ENCODE measurements at regions not wholly inside any gene's neighbourhood (a gene's known extent, or its start where the extent isn't known, plus 50 kb on each side); places are given as distances from the start of the nearest gene placed in this dataset.

GRCh38 chr2:144774809-144775208 lies 254.9 kb upstream of the ZEB2 start:
- H3K4me1 Mint-ChIP-seq = peaks cover 3% of the 10 kb centered on the region
- H3K27ac ChIP-seq (ENCODE audit: low read depth) = no peak overlapping the region
- no peak overlapping the region for H3K4me3 ChIP-seq
- H3K9me2 ChIP-seq (ENCODE audit: insufficient read depth) = no peaks in the 10 kb centered on the region
- no peaks in the 10 kb centered on the region for H3K9me3 Mint-ChIP-seq
- no peak overlapping the region for H3K27ac Mint-ChIP-seq
- no peaks in the 10 kb centered on the region for H3K79me2 ChIP-seq (replicated peaks; ENCODE audit: insufficient read depth)
- TF ChIP-seq REST (IDR thresholded peaks at IDR 0.05; ENCODE audit: unreplicated experiment) = no peak
- no peak for TF ChIP-seq ZNF462 (CRISPR knock-in tag; IDR thresholded peaks at IDR 0.05)
- TF ChIP-seq ETS1 (IDR thresholded peaks at IDR 0.05) = no peak
- TF ChIP-seq NANOG (IDR thresholded peaks at IDR 0.05; ENCODE audit: borderline replicate concordance) = no peak
- TF ChIP-seq POLR2AphosphoS5 (IDR thresholded peaks at IDR 0.05; ENCODE audit: low read depth) = no peak
- no peak for TF ChIP-seq CREB1 (CRISPR knock-in tag; IDR thresholded peaks at IDR 0.05; ENCODE audit: low read depth)
- no peak for TF ChIP-seq JUNB (IDR thresholded peaks at IDR 0.05; ENCODE audit: unreplicated experiment)
- TF ChIP-seq ZNF331 (CRISPR knock-in tag; IDR thresholded peaks at IDR 0.05; ENCODE audit: low read depth) = no peak
- TF ChIP-seq EZH2 (IDR thresholded peaks at IDR 0.05; ENCODE audit: low read depth, unreplicated experiment) = no peak
- TF ChIP-seq ZNF114 (CRISPR knock-in tag; IDR thresholded peaks at IDR 0.05) = no peak
- no peak for ATAC-seq
- no peaks in the 10 kb centered on the region for H3K27me3 ChIP-seq (ENCODE audit: insufficient read depth)
- H3K36me3 ChIP-seq (ENCODE audit: insufficient read depth) = no peaks in the 10 kb centered on the region
- H3K4me3 Mint-ChIP-seq = no peak overlapping the region
- no peaks in the 10 kb centered on the region for H3F3A ChIP-seq (replicated peaks; ENCODE audit: low read depth)
- no peaks in the 10 kb centered on the region for H3K27me3 Mint-ChIP-seq (ENCODE audit: insufficient read depth, low read depth, poor library complexity)
- DNase-seq (ENCODE audit: low spot score) = no peak
- H3K4me1 ChIP-seq (ENCODE audit: insufficient read depth) = 0 out of 2 replicates have a peak, but pooled peaks cover 2% of the 10 kb centered on the region
- no peak overlapping the region for H3K4me2 ChIP-seq
- H3K36me3 Mint-ChIP-seq (ENCODE audit: low read depth) = no peaks in the 10 kb centered on the region
- H2AFZ ChIP-seq = no peak overlapping the region
- no peaks in the 10 kb centered on the region for H4K20me1 ChIP-seq (replicated peaks; ENCODE audit: insufficient read depth)

All from GM23338 (cell line).